ENCODE measurements at regions not wholly inside any gene's neighbourhood (a gene's known extent, or its start where the extent isn't known, plus 50 kb on each side); places are given as distances from the start of the nearest gene placed in this dataset.

- no peak for TF ChIP-seq CTCF (IDR thresholded peaks at IDR 0.05)
- no peak for TF ChIP-seq POLR2A (IDR thresholded peaks at IDR 0.05)
Measured at GRCh38 chr7:26584326-26584725, 280.1 kb downstream of the SKAP2 start.

Measured in testis (tissue), 2 donors.